ENCODE measurements at regions not wholly inside any gene's neighbourhood (a gene's known extent, or its start where the extent isn't known, plus 50 kb on each side); places are given as distances from the start of the nearest gene placed in this dataset.

DNA sequence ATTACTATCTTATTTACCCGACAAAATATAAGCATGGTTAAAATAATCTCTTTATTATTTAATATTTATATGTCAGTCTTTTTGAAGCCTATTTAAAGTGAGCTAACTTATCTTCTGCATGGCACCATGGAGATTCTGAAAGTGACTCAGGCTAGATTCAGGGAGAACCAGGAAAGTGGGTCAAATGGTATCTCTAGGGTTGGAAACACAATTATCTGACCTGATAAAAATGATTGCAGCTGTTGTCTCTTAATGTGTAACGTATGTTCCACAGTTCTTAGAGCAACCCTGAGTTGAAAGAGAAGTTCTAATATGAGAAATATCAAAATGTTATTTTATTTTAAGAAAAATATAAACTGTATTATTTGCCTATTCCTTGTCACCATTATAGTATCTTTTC, 143.1 kb upstream of the CARD18 start:
- TF ChIP-seq POLR2AphosphoS5 (IDR thresholded peaks at IDR 0.05; ENCODE audit: low read depth, low read length) (no peak), SIN3A (IDR thresholded peaks at IDR 0.05; ENCODE audit: borderline replicate concordance, insufficient read depth, low read length) (no peak), TAF1 (IDR thresholded peaks at IDR 0.05; ENCODE audit: borderline replicate concordance, insufficient read depth, low read length) (no peak), FOXP2 (optimal IDR thresholded peaks at IDR 0.05; ENCODE audit: borderline replicate concordance, extremely low read depth, extremely low read length, insufficient read depth) (no peak)
- TF ChIP-seq, protein P1, sequence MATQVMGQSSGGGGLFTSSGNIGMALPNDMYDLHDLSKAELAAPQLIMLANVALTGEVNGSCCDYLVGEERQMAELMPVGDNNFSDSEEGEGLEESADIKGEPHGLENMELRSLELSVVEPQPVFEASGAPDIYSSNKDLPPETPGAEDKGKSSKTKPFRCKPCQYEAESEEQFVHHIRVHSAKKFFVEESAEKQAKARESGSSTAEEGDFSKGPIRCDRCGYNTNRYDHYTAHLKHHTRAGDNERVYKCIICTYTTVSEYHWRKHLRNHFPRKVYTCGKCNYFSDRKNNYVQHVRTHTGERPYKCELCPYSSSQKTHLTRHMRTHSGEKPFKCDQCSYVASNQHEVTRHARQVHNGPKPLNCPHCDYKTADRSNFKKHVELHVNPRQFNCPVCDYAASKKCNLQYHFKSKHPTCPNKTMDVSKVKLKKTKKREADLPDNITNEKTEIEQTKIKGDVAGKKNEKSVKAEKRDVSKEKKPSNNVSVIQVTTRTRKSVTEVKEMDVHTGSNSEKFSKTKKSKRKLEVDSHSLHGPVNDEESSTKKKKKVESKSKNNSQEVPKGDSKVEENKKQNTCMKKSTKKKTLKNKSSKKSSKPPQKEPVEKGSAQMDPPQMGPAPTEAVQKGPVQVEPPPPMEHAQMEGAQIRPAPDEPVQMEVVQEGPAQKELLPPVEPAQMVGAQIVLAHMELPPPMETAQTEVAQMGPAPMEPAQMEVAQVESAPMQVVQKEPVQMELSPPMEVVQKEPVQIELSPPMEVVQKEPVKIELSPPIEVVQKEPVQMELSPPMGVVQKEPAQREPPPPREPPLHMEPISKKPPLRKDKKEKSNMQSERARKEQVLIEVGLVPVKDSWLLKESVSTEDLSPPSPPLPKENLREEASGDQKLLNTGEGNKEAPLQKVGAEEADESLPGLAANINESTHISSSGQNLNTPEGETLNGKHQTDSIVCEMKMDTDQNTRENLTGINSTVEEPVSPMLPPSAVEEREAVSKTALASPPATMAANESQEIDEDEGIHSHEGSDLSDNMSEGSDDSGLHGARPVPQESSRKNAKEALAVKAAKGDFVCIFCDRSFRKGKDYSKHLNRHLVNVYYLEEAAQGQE (IDR thresholded peaks at IDR 0.05; ENCODE audit: insufficient read depth in 1 of 2, low read depth in 2 of 2, low read length in 2 of 2), result no peak

Measured in PFSK-1 (cell line).